GM23338 (cell line): ENCODE measurements at regions not wholly inside any gene's neighbourhood (a gene's known extent, or its start where the extent isn't known, plus 50 kb on each side); places are given as distances from the start of the nearest gene placed in this dataset.

Experiments
- ATAC-seq: fragments of 200-7000 bp; cut with Tn5 transposase; 3 replicates; pipeline ENCODE4 v1.9.1; 2020
- DNase-seq: peaks from one replicate; pipeline ENCODE4 v3.0.0-alpha.2; 2015; ENCODE audit warnings: low spot score
- H2AFZ ChIP-seq: fragments of 200-600 bp; sonication (generic); 2 replicates; pipeline ENCODE4 v1.8.0; 2016; ENCODE audit warnings: antibody characterized with exemption, mild to moderate bottlenecking, moderate library complexity
- H3F3A ChIP-seq: fragments of 200-600 bp; sonication (generic); replicated peaks from 2 replicates; pipeline ENCODE4 v1.8.0; 2017; ENCODE audit warnings: antibody characterized with exemption, mixed run types, low read depth
- H3K27ac ChIP-seq: fragments of 200-600 bp; sonication (generic); 2 replicates; pipeline ENCODE4 v1.6.1; 2016; ENCODE audit warnings: low read depth
- H3K27me3 ChIP-seq: fragments of 200-600 bp; sonication (generic); 2 replicates; pipeline ENCODE4 v1.8.0; 2016; ENCODE audit warnings: mild to moderate bottlenecking, mixed run types, moderate library complexity; ENCODE audit not compliant: insufficient read depth
- H3K36me3 ChIP-seq: fragments of 200-600 bp; sonication (generic); 2 replicates; pipeline ENCODE4 v1.8.0; 2016; ENCODE audit warnings: mild to moderate bottlenecking; ENCODE audit not compliant: insufficient read depth
- H3K4me1 ChIP-seq: fragments of 200-600 bp; sonication (generic); 2 replicates; pipeline ENCODE4 v1.8.0; 2016; ENCODE audit warnings: mild to moderate bottlenecking, moderate library complexity; ENCODE audit not compliant: insufficient read depth
- H3K4me2 ChIP-seq: fragments of 200-600 bp; sonication (generic); 2 replicates; pipeline ENCODE4 v1.7.1; 2017; ENCODE audit warnings: mixed run types
- H3K4me3 ChIP-seq: fragments of 200-600 bp; sonication (generic); 2 replicates; pipeline ENCODE4 v1.6.1; 2016; ENCODE audit warnings: mixed run types
- H3K79me2 ChIP-seq: fragments of 200-600 bp; sonication (generic); replicated peaks from 2 replicates; pipeline ENCODE4 v1.8.0; 2017; ENCODE audit warnings: mild to moderate bottlenecking; ENCODE audit not compliant: insufficient read depth
- H3K9me2 ChIP-seq: fragments of 200-600 bp; sonication (generic); 2 replicates; pipeline ENCODE4 v1.8.0; 2017; ENCODE audit not compliant: insufficient read depth
- H4K20me1 ChIP-seq: fragments of 200-600 bp; sonication (generic); replicated peaks from 2 replicates; pipeline ENCODE4 v1.8.0; 2017; ENCODE audit warnings: mild to moderate bottlenecking; ENCODE audit not compliant: insufficient read depth
- H3K27ac Mint-ChIP-seq: 2 replicates; pipeline ENCODE4 v1.8.0; 2020; ENCODE audit warnings: inconsistent platforms, mild to moderate bottlenecking, moderate library complexity, mixed read lengths
- H3K27me3 Mint-ChIP-seq: 3 replicates; pipeline ENCODE4 v1.8.0; 2022; ENCODE audit warnings: low read depth, mild to moderate bottlenecking, moderate library complexity, mixed read lengths, inconsistent platforms; ENCODE audit not compliant: insufficient read depth, poor library complexity
- H3K36me3 Mint-ChIP-seq: 3 replicates; pipeline ENCODE4 v1.8.0; 2021; ENCODE audit warnings: low read depth, mild to moderate bottlenecking, inconsistent platforms, moderate library complexity, mixed read lengths
- H3K4me1 Mint-ChIP-seq: 3 replicates; pipeline ENCODE4 v1.8.0; 2020; ENCODE audit warnings: mild to moderate bottlenecking, inconsistent platforms, mixed read lengths
- H3K4me3 Mint-ChIP-seq: 3 replicates; pipeline ENCODE4 v1.8.0; 2021; ENCODE audit warnings: moderate library complexity, mild to moderate bottlenecking, inconsistent platforms, mixed read lengths
- H3K9me3 Mint-ChIP-seq: 3 replicates; pipeline ENCODE4 v1.8.0; 2020; ENCODE audit warnings: moderate library complexity, mild to moderate bottlenecking, inconsistent platforms, mixed read lengths
- CREB1 ChIP-seq: fragments of 250-450 bp; sonication (Bioruptor Pico); IDR thresholded peaks from 2 replicates; pipeline ENCODE4 v1.5.0; 2020; ENCODE audit warnings: low read depth, mild to moderate bottlenecking, moderate library complexity
- CTCF ChIP-seq, 2 experiments: fragments of 200-600 bp in 1 of 2; sonication (generic) in 1 of 2; conservative IDR thresholded peaks; 2 replicates each; pipeline versions ENCODE4 v1.5.1 to v1.6.1; 2016 to 2017; ENCODE audit warnings: antibody characterized with exemption in 2 of 2, low read depth in 2 of 2, mild to moderate bottlenecking in 2 of 2, moderate library complexity in 1 of 2
- EZH2 ChIP-seq: fragments of 200-600 bp; sonication (generic); IDR thresholded peaks from one replicate; pipeline ENCODE4 v1.8.0; 2017; ENCODE audit warnings: antibody characterized with exemption, mild to moderate bottlenecking, low read depth; ENCODE audit not compliant: unreplicated experiment
- JUNB ChIP-seq: IDR thresholded peaks from one replicate; pipeline ENCODE4 v1.6.1; 2016; ENCODE audit warnings: antibody characterized with exemption; ENCODE audit not compliant: unreplicated experiment
- POLR2AphosphoS5 ChIP-seq: IDR thresholded peaks from 2 replicates; pipeline ENCODE4 v1.6.1; 2016; ENCODE audit warnings: antibody characterized with exemption, low read depth
- REST ChIP-seq: IDR thresholded peaks from one replicate; pipeline ENCODE4 v1.6.1; 2018; ENCODE audit warnings: antibody characterized with exemption; ENCODE audit not compliant: unreplicated experiment
- STAT1 ChIP-seq: IDR thresholded peaks from one replicate; pipeline ENCODE4 v1.6.1; 2016; ENCODE audit warnings: antibody characterized with exemption; ENCODE audit not compliant: unreplicated experiment
- ZNF114 ChIP-seq: fragments of 250-450 bp; sonication (Bioruptor Pico); IDR thresholded peaks from 2 replicates; pipeline ENCODE4 v1.5.0; 2020; ENCODE audit warnings: mild to moderate bottlenecking, moderate library complexity
- ZNF331 ChIP-seq: fragments of 250-450 bp; sonication (Bioruptor Pico); IDR thresholded peaks from 2 replicates; pipeline ENCODE4 v1.5.0; 2020; ENCODE audit warnings: low read depth, mild to moderate bottlenecking, moderate library complexity
- ZNF462 ChIP-seq: fragments of 250-450 bp; sonication (Bioruptor Pico); IDR thresholded peaks from 2 replicates; pipeline ENCODE4 v1.5.0; 2020; ENCODE audit warnings: mild to moderate bottlenecking, moderate library complexity

- TF ChIP-seq ZNF462 (CRISPR knock-in tag) (no peak), CTCF (conservative IDR thresholded peaks at IDR 0.05; ENCODE audit: low read depth in 2 of 2) (no peak)
Observed at GRCh38 chr4:65918212-65918611, 247.9 kb upstream of the EPHA5 start (continued).

GRCh38 chr4:65917486-65917885 lies 247.2 kb upstream of the EPHA5 start:
- H3K4me1 ChIP-seq, result peaks cover 8% of the 10 kb centered on the region
- no peaks in the 10 kb centered on the region for H3F3A ChIP-seq
- no peak for DNase-seq
- H4K20me1 ChIP-seq, result no peaks in the 10 kb centered on the region
- H3K27me3 Mint-ChIP-seq, result no peaks in the 10 kb centered on the region
- peaks cover 15% of the 10 kb centered on the region for H3K4me1 Mint-ChIP-seq
- no peak overlapping the region for H3K27ac ChIP-seq
- H3K79me2 ChIP-seq, result no peaks in the 10 kb centered on the region
- H3K9me3 Mint-ChIP-seq, result peaks cover 8% of the 10 kb centered on the region; the same call in 2 of the 3 replicates
- H3K27me3 ChIP-seq, result no peaks in the 10 kb centered on the region
- H3K36me3 Mint-ChIP-seq, result peaks cover 10% of the 10 kb centered on the region; the same call in 1 of the 3 replicates
- H3K36me3 ChIP-seq, result no peaks in the 10 kb centered on the region
- H2AFZ ChIP-seq, result no peak overlapping the region
- H3K9me2 ChIP-seq, result peaks cover 12% of the 10 kb centered on the region
- no peak overlapping the region for H3K4me2 ChIP-seq
- H3K4me3 ChIP-seq, result no peak overlapping the region
- ATAC-seq, result no peak
- H3K4me3 Mint-ChIP-seq, result no peak overlapping the region
- no peak overlapping the region for H3K27ac Mint-ChIP-seq
- TF ChIP-seq STAT1 (no peak), ZNF114 (CRISPR knock-in tag) (no peak), POLR2AphosphoS5 (no peak), CTCF (conservative IDR thresholded peaks at IDR 0.05; ENCODE audit: low read depth in 2 of 2) (no peak), EZH2 (no peak), REST (no peak), CREB1 (CRISPR knock-in tag) (no peak), ZNF331 (CRISPR knock-in tag) (no peak), JUNB (no peak)
